ENCODE measurements at regions not wholly inside any gene's neighbourhood (a gene's known extent, or its start where the extent isn't known, plus 50 kb on each side); places are given as distances from the start of the nearest gene placed in this dataset.

DNA sequence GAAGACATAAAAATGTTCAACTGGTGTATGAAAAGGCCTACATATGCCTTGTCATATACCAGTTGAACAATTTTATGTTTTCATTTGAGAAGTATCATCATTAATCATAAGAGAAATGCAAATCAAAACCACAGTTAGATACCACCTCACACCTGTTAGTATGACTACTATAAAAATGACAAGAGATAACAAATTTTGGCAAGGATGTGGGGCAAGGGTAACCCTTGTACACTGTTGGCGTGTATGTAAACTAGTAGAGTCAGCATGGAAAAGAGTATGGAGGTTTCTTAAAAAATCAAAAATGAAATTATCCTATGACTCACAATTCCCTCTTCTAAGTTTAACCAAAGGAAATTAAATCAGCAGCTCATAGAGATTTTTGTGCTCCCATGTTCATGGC lies 250.4 kb upstream of the ST8SIA4 start:
- DNase-seq (ENCODE audit: low spot score), result no peak
- Histone ChIP-seq H3K36me3 (ENCODE audit: control insufficient read depth in 4 of 4, insufficient read depth in 3 of 4, low read depth in 1 of 4, low read length in 3 of 4) (no peaks in the 10 kb centered on the region), H3K4me3 (ENCODE audit: low read depth in 1 of 3, low read length in 3 of 3) (no peak overlapping the region), H3K4me1 (ENCODE audit: control insufficient read depth in 4 of 4, insufficient read depth in 4 of 4, low read length in 3 of 4) (no peaks in the 10 kb centered on the region), H3K27ac (ENCODE audit: low read depth in 1 of 2, low read length in 2 of 2) (no peak overlapping the region), H3K9ac (ENCODE audit: low read depth in 1 of 2, low read length in 2 of 2) (no peak overlapping the region), H3K27me3 (ENCODE audit: control insufficient read depth in 4 of 4, insufficient read depth in 4 of 4, low read length in 3 of 4) (no peaks in the 10 kb centered on the region), H3K9me3 (ENCODE audit: control insufficient read depth in 4 of 4, low read length in 3 of 4) (no peaks in the 10 kb centered on the region)
- TF ChIP-seq HNF4G (IDR thresholded peaks at IDR 0.05) (no peak), SP1 (IDR thresholded peaks at IDR 0.05) (no peak), HNF4A (conservative IDR thresholded peaks at IDR 0.05) (no peak), RAD21 (IDR thresholded peaks at IDR 0.05) (no peak), YY1 (IDR thresholded peaks at IDR 0.05) (no peak), NR2F2 (IDR thresholded peaks at IDR 0.05) (no peak), FOXA1 (IDR thresholded peaks at IDR 0.05) (no peak), FOXA2 (IDR thresholded peaks at IDR 0.05) (no peak), GABPA (IDR thresholded peaks at IDR 0.05 in 1 of 2, conservative IDR thresholded peaks at IDR 0.05 in 1 of 2) (no peak), TAF1 (conservative IDR thresholded peaks at IDR 0.05) (no peak), EGR1 (IDR thresholded peaks at IDR 0.05; ENCODE audit: low read depth in 2 of 2) (no peak)
- TF ChIP-seq, protein P1, sequence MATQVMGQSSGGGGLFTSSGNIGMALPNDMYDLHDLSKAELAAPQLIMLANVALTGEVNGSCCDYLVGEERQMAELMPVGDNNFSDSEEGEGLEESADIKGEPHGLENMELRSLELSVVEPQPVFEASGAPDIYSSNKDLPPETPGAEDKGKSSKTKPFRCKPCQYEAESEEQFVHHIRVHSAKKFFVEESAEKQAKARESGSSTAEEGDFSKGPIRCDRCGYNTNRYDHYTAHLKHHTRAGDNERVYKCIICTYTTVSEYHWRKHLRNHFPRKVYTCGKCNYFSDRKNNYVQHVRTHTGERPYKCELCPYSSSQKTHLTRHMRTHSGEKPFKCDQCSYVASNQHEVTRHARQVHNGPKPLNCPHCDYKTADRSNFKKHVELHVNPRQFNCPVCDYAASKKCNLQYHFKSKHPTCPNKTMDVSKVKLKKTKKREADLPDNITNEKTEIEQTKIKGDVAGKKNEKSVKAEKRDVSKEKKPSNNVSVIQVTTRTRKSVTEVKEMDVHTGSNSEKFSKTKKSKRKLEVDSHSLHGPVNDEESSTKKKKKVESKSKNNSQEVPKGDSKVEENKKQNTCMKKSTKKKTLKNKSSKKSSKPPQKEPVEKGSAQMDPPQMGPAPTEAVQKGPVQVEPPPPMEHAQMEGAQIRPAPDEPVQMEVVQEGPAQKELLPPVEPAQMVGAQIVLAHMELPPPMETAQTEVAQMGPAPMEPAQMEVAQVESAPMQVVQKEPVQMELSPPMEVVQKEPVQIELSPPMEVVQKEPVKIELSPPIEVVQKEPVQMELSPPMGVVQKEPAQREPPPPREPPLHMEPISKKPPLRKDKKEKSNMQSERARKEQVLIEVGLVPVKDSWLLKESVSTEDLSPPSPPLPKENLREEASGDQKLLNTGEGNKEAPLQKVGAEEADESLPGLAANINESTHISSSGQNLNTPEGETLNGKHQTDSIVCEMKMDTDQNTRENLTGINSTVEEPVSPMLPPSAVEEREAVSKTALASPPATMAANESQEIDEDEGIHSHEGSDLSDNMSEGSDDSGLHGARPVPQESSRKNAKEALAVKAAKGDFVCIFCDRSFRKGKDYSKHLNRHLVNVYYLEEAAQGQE (IDR thresholded peaks at IDR 0.05), result no peak
- TF ChIP-seq, protein P2, sequence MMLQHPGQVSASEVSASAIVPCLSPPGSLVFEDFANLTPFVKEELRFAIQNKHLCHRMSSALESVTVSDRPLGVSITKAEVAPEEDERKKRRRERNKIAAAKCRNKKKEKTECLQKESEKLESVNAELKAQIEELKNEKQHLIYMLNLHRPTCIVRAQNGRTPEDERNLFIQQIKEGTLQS (IDR thresholded peaks at IDR 0.05), result no peak
- TF ChIP-seq, protein P3, sequence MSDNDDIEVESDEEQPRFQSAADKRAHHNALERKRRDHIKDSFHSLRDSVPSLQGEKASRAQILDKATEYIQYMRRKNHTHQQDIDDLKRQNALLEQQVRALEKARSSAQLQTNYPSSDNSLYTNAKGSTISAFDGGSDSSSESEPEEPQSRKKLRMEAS (IDR thresholded peaks at IDR 0.05), result no peak
- WGBS, result 68% methylated on average over 1 of the region's 1 CpG

DNA sequence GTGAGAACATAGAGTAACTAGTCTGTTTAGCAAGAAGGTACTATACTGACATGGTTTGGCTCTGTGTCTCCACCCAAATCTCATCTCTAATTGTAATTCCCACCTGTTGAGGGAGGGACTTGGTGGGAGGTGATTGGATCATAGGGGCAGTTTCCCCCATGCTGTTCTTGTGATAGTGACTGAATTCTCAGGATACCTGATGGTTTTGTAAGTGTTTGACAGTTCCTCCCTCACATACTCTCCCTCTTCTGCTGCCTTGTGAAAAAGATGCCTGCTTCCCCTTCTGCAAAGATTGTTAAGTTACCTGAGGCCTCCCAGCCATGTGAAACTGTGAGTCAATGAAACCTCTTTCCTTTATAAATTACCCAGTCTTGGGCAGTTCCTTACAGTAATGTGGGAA lies 240.4 kb upstream of the ST8SIA4 start:
- no peak overlapping the region for H3K4me3 ChIP-seq (ENCODE audit: low read depth in 1 of 3, low read length in 3 of 3)
- H3K9ac ChIP-seq (ENCODE audit: low read depth in 1 of 2, low read length in 2 of 2), result no peak overlapping the region
- DNase-seq (ENCODE audit: low spot score), result no peak
- H3K36me3 ChIP-seq (ENCODE audit: control insufficient read depth in 4 of 4, insufficient read depth in 3 of 4, low read depth in 1 of 4, low read length in 3 of 4), result no peaks in the 10 kb centered on the region
- TF ChIP-seq FOXA2 (IDR thresholded peaks at IDR 0.05) (no peak), GABPA (IDR thresholded peaks at IDR 0.05 in 1 of 2, conservative IDR thresholded peaks at IDR 0.05 in 1 of 2) (no peak), TAF1 (conservative IDR thresholded peaks at IDR 0.05) (no peak), FOXA1 (IDR thresholded peaks at IDR 0.05) (no peak), YY1 (IDR thresholded peaks at IDR 0.05) (no peak)
- TF ChIP-seq, protein P3 (IDR thresholded peaks at IDR 0.05), result no peak
- no peaks in the 10 kb centered on the region for H3K9me3 ChIP-seq (ENCODE audit: control insufficient read depth in 4 of 4, low read length in 3 of 4)
- H3K27ac ChIP-seq (ENCODE audit: low read depth in 1 of 2, low read length in 2 of 2), result no peak overlapping the region
- no peaks in the 10 kb centered on the region for H3K4me1 ChIP-seq (ENCODE audit: control insufficient read depth in 4 of 4, insufficient read depth in 4 of 4, low read length in 3 of 4)
- no peaks in the 10 kb centered on the region for H3K27me3 ChIP-seq (ENCODE audit: control insufficient read depth in 4 of 4, insufficient read depth in 4 of 4, low read length in 3 of 4)

DNA sequence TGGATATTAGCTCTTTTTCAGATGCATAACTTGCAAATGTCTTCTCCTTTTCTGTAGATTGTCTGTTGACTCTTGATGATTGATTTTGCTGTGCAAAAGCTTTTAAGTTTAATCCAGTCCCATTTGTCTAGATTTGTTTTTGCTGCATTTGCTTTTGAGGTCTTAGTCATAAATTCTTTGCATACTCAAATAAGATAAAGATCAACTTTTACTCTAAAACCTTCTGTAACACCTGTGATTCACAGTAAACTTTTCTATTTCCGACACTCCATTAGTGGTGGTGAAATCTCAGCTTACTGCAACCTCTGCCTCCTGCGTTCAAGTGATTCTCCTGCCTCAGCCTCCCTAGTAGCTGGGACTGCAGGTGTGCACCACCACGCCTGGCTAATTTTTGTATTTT lies 239.0 kb upstream of the ST8SIA4 start:
- no peak overlapping the region for H3K9ac ChIP-seq (ENCODE audit: low read depth in 1 of 2, low read length in 2 of 2)
- no peak for DNase-seq (ENCODE audit: low spot score)
- H3K4me1 ChIP-seq (ENCODE audit: control insufficient read depth in 4 of 4, insufficient read depth in 4 of 4, low read length in 3 of 4), result no peaks in the 10 kb centered on the region
- 84% methylated on average over 3 of the region's 3 CpGs for WGBS
- no peak overlapping the region for H3K27ac ChIP-seq (ENCODE audit: low read depth in 1 of 2, low read length in 2 of 2)
- H3K36me3 ChIP-seq (ENCODE audit: control insufficient read depth in 4 of 4, insufficient read depth in 3 of 4, low read depth in 1 of 4, low read length in 3 of 4), result no peaks in the 10 kb centered on the region
- H3K4me3 ChIP-seq (ENCODE audit: low read depth in 1 of 3, low read length in 3 of 3), result no peak overlapping the region
- H3K9me3 ChIP-seq (ENCODE audit: control insufficient read depth in 4 of 4, low read length in 3 of 4), result no peaks in the 10 kb centered on the region
- no peaks in the 10 kb centered on the region for H3K27me3 ChIP-seq (ENCODE audit: control insufficient read depth in 4 of 4, insufficient read depth in 4 of 4, low read length in 3 of 4)
- TF ChIP-seq, protein P4, sequence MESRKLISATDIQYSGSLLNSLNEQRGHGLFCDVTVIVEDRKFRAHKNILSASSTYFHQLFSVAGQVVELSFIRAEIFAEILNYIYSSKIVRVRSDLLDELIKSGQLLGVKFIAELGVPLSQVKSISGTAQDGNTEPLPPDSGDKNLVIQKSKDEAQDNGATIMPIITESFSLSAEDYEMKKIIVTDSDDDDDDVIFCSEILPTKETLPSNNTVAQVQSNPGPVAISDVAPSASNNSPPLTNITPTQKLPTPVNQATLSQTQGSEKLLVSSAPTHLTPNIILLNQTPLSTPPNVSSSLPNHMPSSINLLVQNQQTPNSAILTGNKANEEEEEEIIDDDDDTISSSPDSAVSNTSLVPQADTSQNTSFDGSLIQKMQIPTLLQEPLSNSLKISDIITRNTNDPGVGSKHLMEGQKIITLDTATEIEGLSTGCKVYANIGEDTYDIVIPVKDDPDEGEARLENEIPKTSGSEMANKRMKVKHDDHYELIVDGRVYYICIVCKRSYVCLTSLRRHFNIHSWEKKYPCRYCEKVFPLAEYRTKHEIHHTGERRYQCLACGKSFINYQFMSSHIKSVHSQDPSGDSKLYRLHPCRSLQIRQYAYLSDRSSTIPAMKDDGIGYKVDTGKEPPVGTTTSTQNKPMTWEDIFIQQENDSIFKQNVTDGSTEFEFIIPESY (IDR thresholded peaks at IDR 0.05), result no peak
- TF ChIP-seq RXRA (IDR thresholded peaks at IDR 0.05) (no peak), NR2F2 (IDR thresholded peaks at IDR 0.05) (no peak), HNF4G (IDR thresholded peaks at IDR 0.05) (no peak), GABPA (IDR thresholded peaks at IDR 0.05 in 1 of 2, conservative IDR thresholded peaks at IDR 0.05 in 1 of 2) (no peak), SP1 (IDR thresholded peaks at IDR 0.05) (no peak)
- TF ChIP-seq, protein P1 (IDR thresholded peaks at IDR 0.05), result no peak

Data from liver (tissue), 7 donors.